ENCODE measurements at regions not wholly inside any gene's neighbourhood (a gene's known extent, or its start where the extent isn't known, plus 50 kb on each side); places are given as distances from the start of the nearest gene placed in this dataset.

- no peak for DNase-seq (ENCODE audit: low spot score)
These were observed 332.6 kb downstream of the SLC16A7 start for GRCh38 chr12:59928416-59928815.

DNA sequence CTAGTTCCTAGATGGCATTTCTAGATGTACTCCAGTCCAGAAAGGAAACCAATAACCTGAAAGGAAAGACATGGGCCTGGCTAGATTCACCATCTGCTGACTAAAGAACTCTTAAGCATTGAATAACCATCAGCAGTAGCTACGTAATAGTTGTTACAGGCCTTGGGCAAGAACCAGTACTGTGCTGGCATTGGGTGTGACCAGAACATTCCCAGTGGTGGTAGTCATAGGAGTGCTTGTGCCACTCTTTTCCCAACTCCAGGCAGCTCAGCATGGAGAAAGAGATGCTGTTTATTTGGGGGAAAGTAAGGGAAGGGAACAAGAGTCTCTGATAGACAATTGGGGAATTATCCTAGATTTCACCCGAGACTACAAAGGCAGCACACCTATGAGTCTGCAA, 333.3 kb downstream of the SLC16A7 start:
- DNase-seq (ENCODE audit: low spot score), result no peak

DNA sequence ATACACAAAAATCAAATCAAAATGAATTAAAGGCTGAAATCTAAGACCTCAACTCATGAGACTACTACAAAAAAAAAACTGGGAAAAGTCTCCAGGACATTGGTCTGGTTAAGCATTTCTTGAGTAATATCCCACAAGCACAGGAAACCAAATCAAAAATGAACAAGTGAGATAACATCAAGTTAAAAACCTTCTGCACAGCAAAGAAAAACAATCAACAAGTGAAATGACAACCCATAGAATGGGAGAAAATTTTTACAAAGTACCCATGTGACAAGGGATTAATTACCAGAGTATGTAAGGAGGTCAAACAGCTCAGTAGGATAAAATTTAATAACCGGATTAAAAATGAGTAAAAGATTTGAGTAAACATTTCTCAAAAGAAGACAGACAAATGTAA, 338.7 kb downstream of the SLC16A7 start:
- no peak for DNase-seq (ENCODE audit: low spot score)

DNA sequence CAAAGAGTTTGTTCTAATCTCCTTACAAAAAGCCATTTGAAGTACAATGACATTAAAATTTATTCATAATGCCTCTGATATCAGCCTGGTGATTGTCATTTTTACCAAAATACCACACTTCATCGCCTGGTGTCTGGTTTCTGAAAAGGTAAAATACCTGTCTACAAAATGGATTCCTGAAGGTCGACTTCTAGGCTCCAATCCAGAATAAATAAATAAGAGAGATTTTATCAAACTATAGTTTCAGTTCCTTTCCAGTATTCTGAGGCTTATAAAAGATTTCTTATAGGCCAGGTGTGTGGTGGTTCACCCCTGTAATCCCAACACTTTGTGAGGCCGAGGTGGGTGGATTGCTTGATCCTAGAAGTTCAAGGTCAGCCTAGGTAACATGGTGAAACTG, 340.7 kb downstream of the SLC16A7 start:
- DNase-seq (ENCODE audit: low spot score), result no peak

DNA sequence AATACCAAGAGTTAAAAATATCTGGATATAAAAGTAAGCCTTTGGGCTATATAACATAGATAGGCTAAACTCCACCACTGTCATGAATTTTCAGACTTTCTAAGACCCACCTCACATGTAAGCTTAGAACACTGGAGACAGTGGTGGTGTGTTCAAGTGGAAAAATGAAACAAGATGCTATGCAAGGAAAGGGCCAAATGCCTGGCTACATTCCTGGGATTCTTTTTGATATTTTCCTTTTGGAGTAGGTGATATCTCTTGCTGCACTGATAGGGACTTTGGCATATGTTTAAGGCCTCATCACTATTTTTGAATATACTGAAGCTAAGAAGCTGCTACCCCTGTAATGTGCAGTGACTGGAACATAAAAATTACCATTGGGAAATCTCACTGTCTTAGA, 341.3 kb downstream of the SLC16A7 start:
- DNase-seq (ENCODE audit: low spot score), result peak; percentile 2

GRCh38 chr12:59938190-59938962, 342.5 kb downstream of the SLC16A7 start:
- DNase-seq (ENCODE audit: low spot score), result no peak

- no peak for DNase-seq (ENCODE audit: low spot score)
These were observed 345.0 kb downstream of the SLC16A7 start for GRCh38 chr12:59940631-59941342.

- DNase-seq (ENCODE audit: low spot score), result no peak
These were observed 345.6 kb downstream of the SLC16A7 start for GRCh38 chr12:59941461-59941860.

- DNase-seq (ENCODE audit: low spot score), result no peak
These were observed 348.3 kb downstream of the SLC16A7 start for GRCh38 chr12:59944177-59944576.

DNA sequence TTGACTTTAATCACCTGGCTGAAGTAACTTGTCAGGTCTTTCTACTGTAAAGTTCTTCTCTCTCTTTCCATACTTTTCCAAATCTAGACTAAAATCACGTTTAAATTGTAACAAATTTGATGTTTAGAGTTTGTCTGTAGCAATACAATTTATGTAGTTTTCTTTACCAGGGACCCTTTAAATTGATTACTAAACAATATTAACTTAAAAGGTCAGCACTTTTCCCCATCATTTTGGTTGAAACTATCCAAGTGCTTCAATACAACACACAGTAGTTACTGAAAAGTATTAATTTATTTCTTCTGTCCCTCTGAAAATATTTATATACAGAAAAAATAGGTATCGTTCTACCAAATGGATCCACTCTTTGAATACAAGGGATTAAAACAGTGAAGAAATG, 350.8 kb downstream of the SLC16A7 start:
- no peak for DNase-seq (ENCODE audit: low spot score)

GRCh38 chr12:59963546-59963945, 367.7 kb downstream of the SLC16A7 start:
- no peak for DNase-seq (ENCODE audit: low spot score)

- peak; percentile 21 for DNase-seq (ENCODE audit: low spot score)
These were observed 377.1 kb downstream of the SLC16A7 start for GRCh38 chr12:59972905-59973304.

DNA sequence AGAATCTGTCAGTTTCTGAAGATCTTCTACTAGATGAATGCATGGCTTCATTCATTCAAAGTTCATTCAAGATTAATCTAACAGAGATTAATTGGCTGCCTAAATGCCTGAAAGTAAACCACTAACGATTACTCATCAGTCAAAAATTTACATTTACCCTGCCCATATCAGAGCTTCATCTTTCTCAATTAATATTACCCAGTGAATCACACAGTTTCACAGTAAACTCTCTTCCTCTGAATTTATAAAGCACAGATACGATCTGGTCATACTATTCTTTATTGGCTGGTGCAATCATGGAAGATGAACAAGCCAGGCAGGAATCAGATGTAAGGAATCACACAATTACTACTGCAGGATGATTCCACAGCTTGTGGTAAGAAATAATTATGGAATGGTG, 377.7 kb downstream of the SLC16A7 start:
- peak; percentile 23 for DNase-seq (ENCODE audit: low spot score)

DNA sequence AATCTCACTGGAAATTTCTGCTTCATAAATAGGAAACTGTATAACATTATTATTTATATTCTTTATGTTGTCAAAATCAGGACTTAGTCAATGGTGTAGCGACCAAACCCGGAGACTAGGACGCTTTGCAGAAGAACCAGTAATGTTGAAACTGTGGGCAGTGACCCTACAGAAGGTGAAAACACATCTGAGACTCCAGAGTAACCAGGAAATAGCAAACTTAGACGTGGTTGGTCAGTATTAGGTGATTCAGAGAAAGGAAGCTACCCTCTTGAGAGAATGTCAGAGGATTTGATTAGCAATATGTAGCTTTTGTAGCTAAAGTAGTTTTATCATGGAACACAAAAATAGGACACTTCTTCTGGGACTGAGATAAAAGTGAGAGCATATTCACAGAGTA, 381.9 kb downstream of the SLC16A7 start:
- DNase-seq (ENCODE audit: low spot score), result no peak

GRCh38 chr12:59980476-59980875, 384.6 kb downstream of the SLC16A7 start:
- no peak for DNase-seq (ENCODE audit: low spot score)

DNA sequence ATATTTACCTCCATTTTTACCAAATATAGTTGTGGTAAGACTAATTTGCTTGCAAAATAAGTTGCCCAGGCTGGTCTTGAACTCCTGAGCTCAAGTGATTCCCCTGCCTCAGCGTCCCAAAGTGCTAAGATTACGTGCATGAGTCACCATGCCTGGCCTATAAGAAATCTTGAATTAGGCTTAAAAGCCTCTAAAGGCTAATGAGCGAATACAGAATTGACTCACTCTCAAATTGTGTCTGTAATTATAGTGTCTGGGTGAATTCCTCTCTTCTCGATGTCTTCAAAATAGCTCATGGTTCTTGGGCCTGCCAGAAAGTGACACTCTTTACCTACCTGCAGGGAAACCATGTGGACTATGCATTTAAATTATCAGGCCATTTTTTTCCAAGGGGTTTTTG, 403.5 kb downstream of the SLC16A7 start:
- DNase-seq (ENCODE audit: low spot score), result no peak

GRCh38 chr12:60010486-60010885, 414.7 kb downstream of the SLC16A7 start:
- no peak for DNase-seq (ENCODE audit: low spot score)

- DNase-seq (ENCODE audit: low spot score), result no peak
These were observed 416.8 kb downstream of the SLC16A7 start for GRCh38 chr12:60012659-60013058.

- no peak for DNase-seq (ENCODE audit: low spot score)
These were observed 418.6 kb downstream of the SLC16A7 start for GRCh38 chr12:60014436-60014835.

- no peak for DNase-seq (ENCODE audit: low spot score)
These were observed 424.2 kb downstream of the SLC16A7 start for GRCh38 chr12:60020068-60020467.

DNA sequence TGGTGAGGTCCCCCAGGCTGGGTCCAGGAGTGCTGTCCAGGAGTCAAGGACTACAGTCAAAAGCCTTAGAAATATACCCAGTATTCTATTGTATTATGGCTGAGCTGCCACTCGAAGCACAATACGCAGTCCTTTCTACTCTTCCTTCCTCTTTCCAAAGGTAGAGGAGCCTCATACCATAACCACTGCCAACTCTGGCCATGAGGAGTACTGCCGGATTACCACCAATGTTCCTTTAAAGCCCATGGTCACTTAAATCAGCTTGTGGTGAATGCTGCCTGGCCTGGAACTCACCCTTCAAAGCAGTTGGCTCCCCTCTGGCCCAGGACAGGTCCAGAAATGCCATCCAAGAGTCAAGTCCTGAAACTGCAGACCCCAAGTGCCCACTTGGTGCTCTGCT, 425.4 kb downstream of the SLC16A7 start:
- no peak for DNase-seq (ENCODE audit: low spot score)

- DNase-seq (ENCODE audit: low spot score), result no peak
These were observed 431.4 kb downstream of the SLC16A7 start for GRCh38 chr12:60027266-60027665.

- DNase-seq (ENCODE audit: low spot score), result no peak
These were observed 438.3 kb downstream of the SLC16A7 start for GRCh38 chr12:60034147-60034546.

GRCh38 chr12:60035835-60036234, 440.0 kb downstream of the SLC16A7 start:
- DNase-seq (ENCODE audit: low spot score), result no peak
